LoVo (cell line): ENCODE measurements at regions not wholly inside any gene's neighbourhood (a gene's known extent, or its start where the extent isn't known, plus 50 kb on each side); places are given as distances from the start of the nearest gene placed in this dataset.
"Not testable (repeated sequence)": the region's sequence is repeated elsewhere in the genome, so short reads cannot be mapped to it uniquely, and the experiment has no call there.

Source experiments
- DNase-seq: peaks from one replicate; pipeline ENCODE4 v3.0.0-alpha.2; 2016; ENCODE audit warnings: low spot score

GRCh38 chr18:1671710-1672109, 767.0 kb downstream of the ADCYAP1 start:
- not testable (repeated sequence) for DNase-seq

- DNase-seq: no peak
Observed at GRCh38 chr18:1676387-1676786, 771.7 kb downstream of the ADCYAP1 start.

- no peak for DNase-seq
Observed at GRCh38 chr18:1680108-1680507, 775.4 kb downstream of the ADCYAP1 start.

GRCh38 chr18:1691863-1692262, 787.2 kb downstream of the ADCYAP1 start:
- DNase-seq: no peak

GRCh38 chr18:1708006-1708405, 803.3 kb downstream of the ADCYAP1 start:
- DNase-seq: no peak

- DNase-seq: no peak
Observed at GRCh38 chr18:1710114-1710513, 805.4 kb downstream of the ADCYAP1 start.

- no peak for DNase-seq
Observed at GRCh38 chr18:1732143-1732542, 827.5 kb downstream of the ADCYAP1 start.

GRCh38 chr18:1746131-1746530, 825.2 kb downstream of the METTL4 start:
- no peak for DNase-seq

- DNase-seq: no peak
Observed at GRCh38 chr18:1751249-1751648, 820.1 kb downstream of the METTL4 start.

- DNase-seq: no peak
Observed at GRCh38 chr18:1760901-1761300, 810.4 kb downstream of the METTL4 start.

- DNase-seq: no peak
Observed at GRCh38 chr18:1774261-1774660, 797.0 kb downstream of the METTL4 start.

GRCh38 chr18:1777843-1778242, 793.5 kb downstream of the METTL4 start:
- DNase-seq: no peak

GRCh38 chr18:1778496-1779178, 792.7 kb downstream of the METTL4 start:
- DNase-seq: no peak

- no peak for DNase-seq
Observed at GRCh38 chr18:1779587-1779986, 791.7 kb downstream of the METTL4 start.

- DNase-seq: no peak
Observed at GRCh38 chr18:1784113-1784512, 787.2 kb downstream of the METTL4 start.

- not testable (repeated sequence) for DNase-seq
Observed at GRCh38 chr18:1785980-1786379, 785.3 kb downstream of the METTL4 start.

- no peak for DNase-seq
Observed at GRCh38 chr18:1796636-1797035, 774.7 kb downstream of the METTL4 start.

- DNase-seq: no peak
Observed at GRCh38 chr18:1797235-1797634, 774.1 kb downstream of the METTL4 start.

- no peak for DNase-seq
Observed at GRCh38 chr18:1805521-1805920, 765.8 kb downstream of the METTL4 start.

GRCh38 chr18:1806884-1807615, 764.3 kb downstream of the METTL4 start:
- no peak for DNase-seq

GRCh38 chr18:1811282-1811681, 760.0 kb downstream of the METTL4 start:
- no peak for DNase-seq

GRCh38 chr18:1825296-1825695, 746.0 kb downstream of the METTL4 start:
- no peak for DNase-seq

GRCh38 chr18:1840878-1841277, 730.4 kb downstream of the METTL4 start:
- no peak for DNase-seq

GRCh38 chr18:1846640-1847039, 724.7 kb downstream of the METTL4 start:
- DNase-seq: no peak
